IMR-90 (cell line): ENCODE measurements at regions not wholly inside any gene's neighbourhood (a gene's known extent, or its start where the extent isn't known, plus 50 kb on each side); places are given as distances from the start of the nearest gene placed in this dataset.
"Not testable (repeated sequence)": the region's sequence is repeated elsewhere in the genome, so short reads cannot be mapped to it uniquely, and the experiment has no call there.

ENCODE experiments used
- ATAC-seq: fragments of 200-7000 bp; cut with Tn5 transposase; 2 replicates; pipeline ENCODE4 v1.9.1; 2020; ENCODE audit warnings: low read depth, mild to moderate bottlenecking, moderate library complexity
- BruUV-seq: library from RNA; stranded (reverse); fragments of 400-500 nt; replicated peaks from 2 replicates; lab custom pipeline; 2021; lab: Mats Ljungman, UMichigan
- CTCF ChIA-PET: fragments of 300-600 bp; formaldehyde crosslinking; extraction: SDS; loops from one replicate; lab custom pipeline; 2021; ENCODE audit warnings: antibody characterized with exemption; lab: Yijun Ruan, JAX
- POLR2A ChIA-PET: fragments of 300-600 bp; sonication (Branson Sonifier 250); formaldehyde crosslinking; loops from one replicate; lab custom pipeline; 2022; ENCODE audit warnings: antibody characterized with exemption; ENCODE audit not compliant: unreplicated experiment; lab: Charles Lee
- DNase-seq: peaks from one replicate; pipeline ENCODE4 v3.0.0; 2013
- H2AFZ ChIP-seq: replicated peaks from 2 replicates; pipeline ENCODE3; 2013; ENCODE audit warnings: low read length, mild to moderate bottlenecking; ENCODE audit not compliant: poor library complexity
- H2AK5ac ChIP-seq: 2 replicates; pipeline ENCODE4 v1.6.1; 2013; ENCODE audit warnings: low read depth, low read length, inconsistent platforms
- H2AK9ac ChIP-seq: replicated peaks from 2 replicates; pipeline ENCODE3; 2013; ENCODE audit warnings: mild to moderate bottlenecking, low read depth, low read length, moderate library complexity; ENCODE audit not compliant: poor library complexity
- H2BK120ac ChIP-seq: 2 replicates; pipeline ENCODE4 v1.6.1; 2013; ENCODE audit warnings: low read depth, low read length, inconsistent platforms
- H2BK15ac ChIP-seq: 3 replicates; pipeline ENCODE4 v1.6.1; 2013; ENCODE audit warnings: low read depth, low read length, inconsistent platforms
- H2BK20ac ChIP-seq: 2 replicates; pipeline ENCODE4 v1.6.1; 2013; ENCODE audit warnings: low read depth, mild to moderate bottlenecking, inconsistent platforms, low read length, moderate library complexity
- H2BK5ac ChIP-seq: 2 replicates; pipeline ENCODE4 v1.6.1; 2013; ENCODE audit warnings: mild to moderate bottlenecking, low read depth, low read length, inconsistent platforms; ENCODE audit not compliant: poor library complexity, severe bottlenecking
- H3K14ac ChIP-seq: replicated peaks from 2 replicates; pipeline ENCODE4 v1.6.1; 2013; ENCODE audit warnings: low read depth, low read length, inconsistent platforms
- H3K18ac ChIP-seq: 2 replicates; pipeline ENCODE4 v1.6.1; 2013; ENCODE audit warnings: low read depth, low read length, control low read depth
- H3K23ac ChIP-seq: 2 replicates; pipeline ENCODE4 v1.6.1; 2013; ENCODE audit warnings: low read depth, low read length, inconsistent platforms
- H3K27ac ChIP-seq: 2 replicates; pipeline ENCODE4 v1.5.1; 2013; ENCODE audit warnings: mild to moderate bottlenecking, control low read depth, low read length; ENCODE audit not compliant: insufficient read depth
- H3K27me3 ChIP-seq: 2 replicates; pipeline ENCODE4 v1.6.1; 2013; ENCODE audit warnings: low read length; ENCODE audit not compliant: control insufficient read depth, insufficient read depth
- H3K36me3 ChIP-seq: 2 replicates; pipeline ENCODE4 v1.6.1; 2013; ENCODE audit warnings: low read length, mixed read lengths; ENCODE audit not compliant: control insufficient read depth, insufficient read depth
- H3K4ac ChIP-seq: 2 replicates; pipeline ENCODE4 v1.6.1; 2013; ENCODE audit warnings: low read depth, low read length, inconsistent platforms
- H3K4me1 ChIP-seq: 2 replicates; pipeline ENCODE4 v1.6.1; 2013; ENCODE audit warnings: low read length, mixed read lengths; ENCODE audit not compliant: control insufficient read depth, insufficient read depth
- H3K4me2 ChIP-seq: 2 replicates; pipeline ENCODE4 v1.6.1; 2013; ENCODE audit warnings: low read depth, mild to moderate bottlenecking, control low read depth, low read length, moderate library complexity
- H3K4me3 ChIP-seq: 2 replicates; pipeline ENCODE4 v1.5.1; 2013; ENCODE audit warnings: low read depth, mild to moderate bottlenecking, control low read depth, low read length, moderate library complexity; ENCODE audit not compliant: insufficient read depth
- H3K56ac ChIP-seq: 2 replicates; pipeline ENCODE4 v1.6.1; 2013; ENCODE audit warnings: low read length, inconsistent platforms; ENCODE audit not compliant: insufficient read depth; ENCODE audit errors: extremely low read depth
- H3K79me1 ChIP-seq, 2 experiments: 2 replicates each; pipeline ENCODE4 v1.6.1; 2013; ENCODE audit warnings: low read length in 2 of 2, inconsistent platforms in 1 of 2, low read depth in 1 of 2
- H3K9ac ChIP-seq: 2 replicates; pipeline ENCODE4 v1.6.1; 2013; ENCODE audit warnings: low read depth, low read length, control low read depth
- H3K9me1 ChIP-seq: 2 replicates; pipeline ENCODE4 v1.6.1; 2013; ENCODE audit warnings: low read length, inconsistent platforms; ENCODE audit not compliant: insufficient read depth
- H3K9me3 ChIP-seq: 2 replicates; pipeline ENCODE4 v1.6.1; 2013; ENCODE audit warnings: low read length; ENCODE audit not compliant: control insufficient read depth, insufficient read depth
- H4K20me1 ChIP-seq: 2 replicates; pipeline ENCODE4 v1.6.1; 2013; ENCODE audit warnings: low read length, inconsistent platforms; ENCODE audit not compliant: insufficient read depth
- H4K5ac ChIP-seq: 2 replicates; pipeline ENCODE4 v1.6.1; 2013; ENCODE audit warnings: mild to moderate bottlenecking, low read depth, low read length, control low read depth
- H4K8ac ChIP-seq, 2 experiments: 2 replicates each; pipeline ENCODE4 v1.6.1; 2013; ENCODE audit warnings: low read depth in 2 of 2, low read length in 2 of 2, control low read depth in 1 of 2, inconsistent platforms in 1 of 2
- H4K91ac ChIP-seq: 2 replicates; pipeline ENCODE4 v1.6.1; 2013; ENCODE audit warnings: low read depth, low read length, inconsistent platforms; ENCODE audit not compliant: insufficient read depth
- WGBS, 2 experiments: methylation state at CpG; one replicate each; pipeline versions ENCODE4 v1.1.5 to v1.1.7; 2013; ENCODE audit warnings: missing lambda C conversion rate in 2 of 2; ENCODE audit not compliant: insufficient read length in 1 of 2; ENCODE audit errors: extremely low coverage in 2 of 2; 5-methylcytosine and 5-hydroxymethylcytosine counted together
- dilution Hi-C: fragments of 300-500 bp; cut with HindIII; formaldehyde crosslinking; loops from one replicate; pipeline ENCODE4 v1.14.3; 2018; ENCODE audit warnings: low sequenced_read_pairs; ENCODE audit not compliant: unreplicated experiment
- in situ Hi-C: fragments of 300-500 bp; cut with MboI; formaldehyde crosslinking; loops from 3 replicates; pipeline ENCODE4 v1.14.3; 2019; ENCODE audit warnings: low sequenced_read_pairs, inconsistent platforms, mixed read lengths
- intact Hi-C: fragments of 100-400 bp; cut with micrococcal nuclease; formaldehyde crosslinking; loops from 2 replicates; pipeline ENCODE4 v1.10.0; 2022

- H3K14ac ChIP-seq, H3K27ac ChIP-seq, H3K36me3 ChIP-seq, in situ Hi-C loops, intact Hi-C loops, H3K4me1 ChIP-seq, H3K56ac ChIP-seq, H2BK15ac ChIP-seq, dilution Hi-C loops, H4K8ac ChIP-seq, DNase-seq, CTCF ChIA-PET, ATAC-seq, H3K9me1 ChIP-seq, H2AK9ac ChIP-seq, H3K4me3 ChIP-seq, H3K18ac ChIP-seq, H3K9me3 ChIP-seq, H3K23ac ChIP-seq, H2AK5ac ChIP-seq, H2BK20ac ChIP-seq, H2AFZ ChIP-seq, H2BK120ac ChIP-seq, H2BK5ac ChIP-seq, H3K4me2 ChIP-seq, H4K20me1 ChIP-seq, H4K5ac ChIP-seq, H3K79me1 ChIP-seq, BruUV-seq, H4K91ac ChIP-seq, H3K4ac ChIP-seq, H3K9ac ChIP-seq: not testable (repeated sequence)
- peaks cover 31% of the 10 kb centered on the region for H3K27me3 ChIP-seq
- WGBS, 2 experiments: no CpG with 5 or more reads among the region's 3 CpGs
- POLR2A ChIA-PET: interaction anchor here (0.6 kb wide), 1 partner anchor 822 kb away, joined by 5 read pairs; no protein-coding TSS in a partner anchor
These were observed 350.3 kb downstream of the SETD4 start for GRCh38 chr21:35709990-35710389.
